ENCODE measurements at regions not wholly inside any gene's neighbourhood (a gene's known extent, or its start where the extent isn't known, plus 50 kb on each side); places are given as distances from the start of the nearest gene placed in this dataset.
A peak's percentile ranks its signal among the peaks of the same experiment; 100 is the strongest.

DNA sequence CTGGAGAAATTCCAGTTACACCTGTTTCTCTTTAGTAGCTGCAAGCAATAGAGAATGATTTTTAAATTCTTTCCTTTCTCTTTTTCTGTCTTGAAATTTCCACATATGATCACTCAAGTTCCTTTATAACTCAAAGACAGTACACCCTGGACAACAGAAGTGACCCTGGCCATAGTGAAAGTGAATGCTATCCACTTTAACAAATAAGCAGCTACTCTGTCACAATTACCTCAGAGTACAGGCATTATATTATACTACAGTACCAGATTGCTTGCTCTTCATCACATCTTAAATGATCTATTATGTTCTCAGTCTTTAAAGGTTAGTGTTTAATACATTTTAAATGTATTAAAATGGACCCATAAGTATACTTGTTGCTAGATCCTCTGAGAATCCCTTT lies 136.2 kb downstream of the KLF12 start:
- no peak for DNase-seq

DNA sequence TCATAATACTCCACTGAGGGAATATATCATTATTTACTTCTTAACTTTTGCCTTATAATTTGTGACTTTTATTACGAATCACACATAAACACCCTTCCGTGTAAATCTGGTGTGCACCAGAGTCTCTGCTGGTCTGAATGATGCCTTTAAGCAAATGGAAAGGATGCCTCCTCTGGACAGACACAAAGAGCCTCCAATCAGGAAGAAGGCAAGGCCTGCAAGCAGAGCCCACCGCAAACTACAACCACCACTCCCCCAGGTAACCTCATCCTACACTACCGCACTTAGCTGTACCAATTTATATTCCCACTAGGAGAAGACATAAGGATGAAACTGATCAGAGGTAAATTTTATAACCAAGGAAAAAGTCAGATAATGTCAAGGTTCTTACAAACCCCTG lies 137.6 kb downstream of the KLF12 start:
- DNase-seq: no peak

DNA sequence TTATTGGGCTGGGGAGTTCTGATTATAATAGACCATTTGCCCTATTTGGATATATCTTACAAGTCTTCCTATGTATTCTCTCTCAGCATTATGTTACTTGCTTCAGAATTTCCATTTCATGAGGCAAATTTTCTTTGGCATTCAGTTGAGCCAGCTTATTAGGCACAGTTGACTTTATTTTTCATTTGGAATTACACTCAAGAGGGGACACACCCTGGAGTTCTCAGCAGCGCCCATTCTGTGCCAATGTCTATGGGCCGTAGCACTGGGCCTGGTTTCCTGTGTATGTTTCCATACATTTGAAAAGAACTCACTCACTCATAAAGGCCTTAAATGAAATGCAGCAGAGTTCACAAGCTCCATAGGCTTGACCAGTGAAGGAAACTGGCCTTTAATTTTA lies 138.5 kb downstream of the KLF12 start:
- no peak for DNase-seq

DNA sequence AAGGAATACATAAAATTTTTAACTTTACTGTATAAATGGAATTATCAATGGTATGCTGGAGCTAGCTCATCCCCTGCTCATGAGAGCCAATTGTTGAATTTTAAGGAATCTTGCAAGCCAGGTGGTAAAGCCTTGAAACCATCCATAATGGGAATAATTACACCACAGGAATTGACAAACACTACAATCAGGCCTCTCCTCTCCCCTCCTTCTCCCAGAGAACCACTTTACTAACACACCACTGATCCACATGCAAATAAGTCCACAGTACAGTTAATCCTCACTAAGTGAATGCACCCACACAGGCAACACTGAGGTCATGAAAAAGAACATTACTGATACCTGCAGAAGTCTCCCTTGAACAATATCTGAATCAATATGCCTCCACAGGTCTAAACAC lies 140.5 kb downstream of the KLF12 start:
- peak in 1 of 2 experiments; percentile 40 for DNase-seq

DNA sequence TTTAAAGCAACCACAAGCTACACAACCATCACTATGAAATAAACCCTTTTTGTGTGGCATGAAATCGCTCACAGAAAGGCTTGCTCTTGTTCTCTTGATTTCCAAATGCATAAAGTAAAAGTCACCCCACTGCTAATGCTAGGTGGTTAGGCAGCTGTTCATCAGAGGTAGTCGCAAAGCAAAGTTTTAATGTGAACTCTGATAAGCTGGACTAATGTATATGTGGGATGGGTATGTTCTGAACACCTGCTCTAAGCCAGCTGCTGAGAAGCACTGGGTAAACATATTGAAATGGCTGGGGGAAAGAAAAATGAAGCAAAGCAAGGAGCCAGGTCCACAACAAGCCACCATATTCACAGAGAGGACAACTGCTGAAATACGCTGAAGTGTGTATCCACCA lies 142.3 kb downstream of the KLF12 start:
- DNase-seq: peak in 1 of 2 experiments; percentile 30

DNA sequence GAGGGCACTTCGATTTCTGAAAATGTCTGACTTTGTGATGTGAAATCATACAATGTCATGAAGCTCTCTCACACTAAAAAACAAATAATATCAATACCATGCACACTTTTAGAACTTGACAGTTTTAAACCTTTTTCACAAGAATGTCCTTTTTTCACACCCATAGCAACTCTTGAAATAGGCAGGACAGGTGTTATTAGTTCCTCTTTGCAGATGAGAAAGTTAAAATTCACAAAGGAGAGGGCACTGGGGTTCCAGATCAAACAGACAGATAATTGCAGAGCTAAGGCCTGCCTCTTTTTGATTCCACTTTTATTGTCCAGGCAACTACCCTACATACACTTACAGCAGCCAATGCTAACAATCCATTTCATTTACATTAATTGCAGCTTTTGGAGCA lies 142.8 kb downstream of the KLF12 start:
- no peak for DNase-seq

DNA sequence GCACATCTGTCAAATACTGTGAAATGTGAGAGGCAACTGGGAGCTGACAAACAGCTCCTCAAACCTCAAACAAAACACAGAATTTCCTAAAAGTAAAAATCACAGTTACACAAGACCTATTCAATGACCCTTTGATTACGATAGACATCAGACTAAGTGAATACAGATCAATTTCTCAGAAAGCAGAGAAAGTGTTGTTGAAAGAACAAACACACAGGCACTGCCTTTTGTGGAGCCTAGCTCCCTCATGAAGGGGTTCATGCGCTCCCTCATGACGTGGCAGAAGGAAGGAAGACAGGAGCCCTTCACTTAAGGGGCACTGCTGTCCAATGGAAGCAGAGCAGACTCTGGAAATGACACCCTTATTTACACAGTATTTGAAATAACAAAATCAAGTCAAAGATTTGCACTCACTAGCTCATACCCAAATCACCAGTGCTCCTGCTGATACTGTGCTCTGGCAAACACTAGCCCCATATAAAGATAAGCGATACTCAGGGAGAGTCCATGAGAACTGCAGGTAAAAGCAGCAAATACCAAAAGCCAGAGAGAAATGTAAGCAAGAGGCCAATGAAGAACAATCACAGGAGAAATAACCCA lies 144.9 kb downstream of the KLF12 start:
- DNase-seq: no peak

DNA sequence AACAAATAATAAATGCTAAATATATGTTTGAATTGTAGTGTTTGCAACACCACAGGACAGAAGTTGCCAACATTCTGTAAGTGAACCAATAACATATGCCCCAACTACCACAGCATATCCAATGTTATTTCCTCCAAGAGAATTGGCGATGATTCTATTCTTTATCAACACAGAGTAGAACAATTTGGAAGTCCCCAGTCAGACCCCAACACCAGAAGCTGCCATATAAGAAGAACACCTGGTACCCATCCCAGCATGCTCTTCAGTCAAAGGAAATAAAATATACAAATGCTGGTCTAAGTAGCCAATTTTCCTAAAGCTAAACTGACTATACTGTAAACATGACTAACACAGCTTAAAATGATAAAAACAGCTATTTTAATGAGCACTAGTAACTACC lies 145.7 kb downstream of the KLF12 start:
- no peak for DNase-seq

DNA sequence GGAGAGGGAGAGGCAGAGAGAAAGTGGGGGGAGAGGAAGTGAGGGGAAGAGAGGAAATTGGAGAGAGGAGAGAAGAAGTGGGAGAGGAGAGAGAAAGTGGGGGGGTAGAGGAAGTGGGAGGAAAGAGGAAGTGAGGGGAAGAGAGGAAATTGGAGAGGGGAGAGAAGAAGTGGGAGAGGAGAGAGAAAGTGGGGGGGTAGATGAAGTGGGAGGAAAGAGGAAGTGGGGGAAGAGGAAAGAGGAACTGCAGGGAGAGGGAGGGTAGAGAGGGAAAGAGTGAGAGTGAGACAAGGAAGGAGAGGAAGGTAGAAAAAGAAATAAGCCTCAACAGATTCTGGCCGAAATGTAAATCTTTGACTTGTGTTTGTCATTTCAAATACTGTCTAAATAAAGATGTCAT lies 146.6 kb downstream of the KLF12 start:
- no peak for DNase-seq

DNA sequence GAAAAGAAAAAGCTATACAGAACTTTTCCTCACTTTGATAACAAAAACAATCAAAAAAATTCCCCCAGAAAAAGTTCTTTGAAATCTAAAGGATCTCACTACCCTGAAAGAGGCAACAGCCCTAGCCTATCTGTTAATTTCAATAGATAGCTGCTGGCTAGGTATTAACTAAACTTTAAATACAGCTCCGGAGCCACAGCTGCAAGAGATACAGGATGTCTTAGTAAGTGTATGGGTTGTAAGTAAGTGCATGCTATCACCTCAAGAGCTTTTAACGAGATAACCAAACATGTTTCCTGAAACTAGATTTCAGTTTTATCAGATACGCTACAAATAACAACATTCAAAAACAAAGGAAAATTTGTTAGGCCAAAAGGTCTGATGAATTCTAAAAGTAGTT lies 148.4 kb downstream of the KLF12 start:
- DNase-seq: no peak

DNA sequence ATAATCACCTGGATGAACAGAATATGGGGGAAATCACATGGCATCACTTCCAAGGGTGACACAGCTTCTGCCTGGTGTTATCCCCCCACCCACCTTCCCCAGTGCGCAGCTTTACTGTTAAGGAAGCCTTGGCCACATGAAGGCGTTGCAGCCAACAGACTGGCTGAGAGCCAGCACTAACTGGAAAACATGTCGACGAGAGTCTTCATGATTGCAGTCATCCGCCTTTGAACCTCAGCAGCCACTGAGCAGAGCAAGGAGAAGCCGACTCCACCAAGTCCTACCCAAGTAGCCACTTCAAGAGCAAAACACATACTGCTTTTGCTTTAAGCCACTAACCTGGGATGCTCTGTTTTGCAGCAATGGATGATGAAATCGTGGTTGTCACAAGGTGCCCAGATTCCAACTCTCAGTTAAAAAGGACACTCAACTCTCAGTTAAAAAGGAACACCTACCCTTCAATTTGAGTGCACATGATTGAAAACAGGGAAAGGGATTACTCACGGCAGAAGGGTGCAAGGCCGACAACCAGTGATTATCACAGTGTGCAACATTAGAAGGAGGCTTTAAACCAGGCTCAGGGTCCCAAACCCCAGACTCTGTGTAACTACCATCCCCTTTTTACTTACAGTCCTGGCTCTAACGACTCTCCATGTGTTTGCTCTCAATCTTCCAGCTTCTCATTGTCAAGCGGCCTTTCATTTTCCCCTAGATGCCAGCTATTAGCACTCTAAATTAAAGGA lies 149.1 kb downstream of the KLF12 start:
- DNase-seq: no peak

DNA sequence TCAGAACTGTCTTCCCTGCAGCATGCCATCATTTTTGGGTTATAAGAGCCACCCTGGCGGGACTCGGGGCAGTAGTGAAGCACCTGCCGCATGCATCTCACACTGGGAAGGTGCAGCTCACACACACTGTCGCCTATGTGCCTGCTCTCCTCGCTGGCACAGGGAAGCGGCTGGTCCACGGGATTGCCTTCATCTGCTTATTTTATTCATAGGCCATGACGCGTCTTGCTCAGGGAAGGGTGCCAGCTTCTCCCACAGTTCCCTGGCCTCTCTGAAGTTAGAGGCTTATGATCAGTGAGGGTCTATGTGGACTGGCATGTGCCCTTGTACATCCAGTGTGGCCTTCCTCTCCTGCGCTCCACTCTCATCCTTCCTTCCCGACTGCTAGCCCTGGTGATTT lies 150.0 kb downstream of the KLF12 start:
- no peak for DNase-seq

DNA sequence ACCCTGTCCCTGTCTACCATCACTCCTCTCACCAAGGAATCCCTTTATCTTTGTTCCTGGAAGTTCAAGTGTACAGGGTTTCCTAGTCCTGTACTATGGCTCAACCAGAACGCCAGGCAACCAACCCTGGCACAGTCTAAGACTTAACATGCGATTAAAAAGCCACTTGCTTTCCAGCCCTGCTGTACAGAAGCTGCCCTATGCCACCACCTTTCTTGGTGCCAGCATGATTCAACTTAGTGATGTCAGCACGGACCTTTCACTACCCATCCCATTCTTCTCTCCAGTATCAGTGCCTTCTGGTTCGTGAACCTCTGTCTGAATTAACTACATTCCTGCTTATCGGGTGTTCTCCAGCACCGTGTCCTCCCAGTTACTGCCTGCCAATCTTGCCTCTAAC lies 151.1 kb downstream of the KLF12 start:
- no peak for DNase-seq

DNA sequence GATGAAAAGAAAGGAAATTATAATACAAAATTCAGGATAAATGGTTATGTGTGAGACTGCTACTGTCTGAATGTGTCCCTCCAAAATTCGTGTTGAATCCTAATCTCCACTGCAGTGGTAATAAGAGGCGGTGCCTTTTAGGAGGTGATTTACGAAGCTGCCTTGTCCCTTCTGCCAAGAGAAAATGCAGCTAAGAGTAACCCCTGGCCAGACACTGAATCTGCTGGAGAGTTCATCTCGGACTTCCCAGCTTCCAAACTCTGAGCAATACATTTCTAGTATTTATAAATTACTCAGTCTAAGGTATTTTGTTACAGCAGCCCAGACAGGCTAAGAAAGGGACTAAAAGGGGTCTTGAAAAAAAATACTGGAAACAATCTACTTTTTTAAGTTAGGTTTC lies 152.6 kb downstream of the KLF12 start:
- DNase-seq: no peak

DNA sequence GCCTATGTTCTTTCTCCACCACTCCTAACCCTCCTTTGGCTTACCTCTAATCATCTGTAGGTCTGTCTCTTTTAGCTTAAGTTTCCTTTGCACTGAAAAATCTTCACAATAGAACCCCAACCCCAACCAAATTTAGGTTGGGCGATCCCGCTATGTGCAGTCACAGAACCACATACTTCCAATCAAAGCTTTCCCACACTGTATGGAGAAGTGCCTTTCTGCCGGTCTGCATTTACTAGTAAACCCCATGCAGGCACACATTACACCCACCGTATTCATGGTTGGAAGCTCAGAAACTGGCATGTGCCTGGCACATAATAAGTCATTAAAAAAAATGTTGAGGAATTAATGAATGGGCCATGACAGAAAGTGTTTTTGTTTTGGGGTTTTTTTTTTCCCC lies 158.4 kb downstream of the KLF12 start:
- no peak for DNase-seq

DNA sequence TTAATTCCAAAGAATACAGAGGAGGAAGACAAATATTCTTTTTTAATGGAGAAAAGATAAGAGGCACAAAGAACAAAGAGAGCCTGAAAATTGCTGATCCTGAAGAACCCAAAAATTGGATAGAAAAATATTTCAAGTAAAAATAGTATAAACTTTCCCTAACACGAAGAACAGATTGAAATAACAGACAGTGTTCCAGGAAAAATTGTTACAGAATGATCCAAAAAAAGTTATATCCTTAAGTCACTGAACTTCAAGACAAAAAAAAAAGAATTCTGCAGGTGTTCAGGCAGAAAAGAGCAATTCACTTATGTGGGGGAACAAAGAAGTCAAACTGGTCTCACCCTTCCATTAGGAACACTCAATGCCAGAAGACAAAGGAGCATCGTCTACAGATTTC lies 160.2 kb downstream of the KLF12 start:
- no peak for DNase-seq

DNA sequence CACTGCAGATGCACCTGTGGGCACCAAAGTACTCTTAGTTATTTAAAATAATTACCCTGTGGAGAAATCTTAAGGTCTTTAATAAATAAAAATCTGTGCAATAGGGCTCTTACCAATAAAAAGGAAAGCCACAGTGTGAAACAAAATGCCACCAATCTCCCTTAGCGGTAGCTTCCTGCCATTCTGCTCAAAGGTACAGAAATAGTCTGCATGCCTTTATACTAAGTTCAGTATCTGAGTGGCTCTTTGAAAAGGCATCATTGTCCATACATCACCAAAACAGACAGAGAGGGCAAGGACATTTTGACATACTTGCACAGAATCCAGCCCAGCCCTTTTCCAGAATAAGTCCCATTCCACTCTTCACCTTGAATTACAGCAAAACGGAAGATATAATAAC lies 161.0 kb downstream of the KLF12 start:
- DNase-seq: no peak

DNA sequence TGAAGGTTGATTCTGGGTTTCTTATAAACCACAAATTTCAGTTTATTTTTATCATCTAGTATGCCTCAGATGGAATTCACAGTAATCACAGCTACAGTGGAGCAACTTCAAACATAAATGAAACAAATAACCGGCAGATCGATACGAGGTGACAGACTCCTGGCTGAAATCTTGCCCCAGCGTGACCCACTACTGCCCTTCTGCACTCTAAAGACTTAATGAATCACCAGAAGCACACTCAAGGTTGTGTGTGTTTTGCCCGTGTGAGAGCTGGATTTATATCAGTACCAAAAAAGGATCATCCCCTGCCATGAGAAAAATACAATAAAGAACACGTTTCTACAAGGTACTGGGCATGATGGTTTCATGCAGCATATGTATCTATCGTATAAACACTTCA lies 161.7 kb downstream of the KLF12 start:
- DNase-seq: no peak

DNA sequence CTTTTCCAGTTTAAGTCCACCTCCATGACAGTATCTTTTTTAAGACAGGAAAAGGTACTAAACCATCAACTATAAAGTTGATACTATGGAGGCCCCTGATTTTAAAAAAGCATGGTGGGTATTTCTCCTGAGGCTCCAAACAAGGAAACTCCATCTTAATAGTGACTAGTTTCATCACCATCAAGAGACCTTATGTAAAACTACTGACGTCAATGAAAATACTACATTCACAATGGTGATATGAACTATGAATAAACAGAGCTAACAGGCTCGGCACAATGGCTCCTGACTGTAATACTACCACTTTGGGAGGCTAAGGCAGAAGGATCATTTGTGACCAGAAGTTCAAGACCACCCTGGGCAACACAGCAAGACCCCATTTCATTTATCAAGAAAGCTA lies 162.7 kb downstream of the KLF12 start:
- no peak for DNase-seq

DNA sequence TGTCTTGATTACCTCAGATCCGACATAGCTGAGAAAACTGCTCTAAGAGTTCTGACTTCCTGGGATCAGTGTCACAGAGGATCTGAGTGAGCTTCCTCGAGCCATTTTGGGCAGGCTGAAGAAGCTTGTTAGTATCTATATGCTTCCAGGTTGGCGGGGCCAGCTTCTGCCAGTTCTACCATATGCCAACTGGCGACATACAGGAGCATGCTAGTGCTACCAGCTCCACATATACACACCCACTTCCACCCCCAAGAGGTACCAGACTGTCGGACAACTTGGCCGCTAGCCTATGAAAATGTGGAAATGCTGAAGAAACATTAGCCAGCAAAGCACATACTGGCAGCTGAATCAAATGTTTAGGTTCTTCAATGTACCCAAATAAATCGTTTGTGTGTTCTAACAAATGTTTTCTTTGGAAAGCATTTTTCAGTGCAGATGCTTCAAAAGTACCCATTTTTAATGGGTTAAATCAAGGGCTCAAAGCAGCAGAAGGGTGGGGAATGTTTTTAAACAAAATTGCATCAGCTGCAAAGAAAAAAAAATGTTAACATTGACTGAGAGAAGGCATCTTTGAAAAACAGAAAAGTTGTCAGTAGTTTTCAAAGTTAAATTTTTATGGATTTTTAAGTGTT lies 163.7 kb downstream of the KLF12 start:
- no peak for DNase-seq

DNA sequence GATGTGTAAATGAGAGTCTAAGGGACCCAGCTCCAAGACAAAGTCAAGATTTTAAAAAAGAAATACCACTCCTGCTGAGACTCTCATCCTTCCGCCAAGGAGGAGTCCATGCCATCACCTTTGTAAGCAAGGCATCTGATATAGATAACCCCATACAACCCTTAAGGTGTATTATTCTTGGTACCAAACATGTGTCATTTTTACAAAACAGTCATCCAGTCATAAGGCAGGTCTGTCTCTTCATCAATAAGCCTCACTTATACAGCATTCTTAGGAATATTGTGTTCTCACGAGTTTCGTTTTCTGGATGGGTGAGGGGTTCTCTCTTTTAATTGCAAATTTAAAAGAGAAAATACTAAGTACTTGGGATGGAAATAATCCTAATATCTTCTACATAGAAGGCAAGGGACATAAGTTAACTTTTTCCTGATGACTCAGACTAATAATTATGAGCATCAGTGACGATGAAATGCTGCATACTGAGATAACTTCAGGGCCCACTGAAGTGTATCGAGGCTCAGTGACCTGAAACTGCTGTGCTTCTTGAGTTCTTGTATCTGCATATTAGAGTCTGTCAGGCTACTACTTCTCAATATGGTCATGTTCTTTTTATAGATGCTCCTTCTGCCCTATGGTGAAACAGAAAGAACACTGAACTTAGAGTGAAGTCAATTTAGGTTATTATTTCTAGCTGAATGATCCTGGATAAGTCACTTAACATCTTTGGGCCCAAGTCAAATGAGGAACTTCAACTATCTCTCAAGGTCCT lies 166.6 kb downstream of the KLF12 start:
- DNase-seq: no peak

DNA sequence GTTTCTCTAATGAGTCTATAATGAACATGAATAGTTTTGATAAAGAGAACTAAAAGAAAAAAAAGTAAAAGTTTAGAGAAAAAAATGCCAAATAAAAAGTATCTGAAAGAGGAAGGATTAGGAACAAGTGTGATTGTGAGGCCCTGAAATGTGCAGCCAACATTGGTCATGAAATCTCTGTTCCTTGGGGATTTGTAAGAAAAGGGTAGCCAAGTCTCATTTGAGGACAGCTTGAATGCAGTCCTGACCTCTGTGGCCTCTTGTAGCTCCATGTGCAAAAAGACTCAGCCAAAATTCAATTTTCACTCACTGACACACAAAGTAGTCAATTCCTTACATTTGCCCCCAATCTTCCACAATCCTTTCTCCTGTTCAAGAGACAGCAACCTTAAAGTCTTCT lies 167.9 kb downstream of the KLF12 start:
- DNase-seq: no peak

DNA sequence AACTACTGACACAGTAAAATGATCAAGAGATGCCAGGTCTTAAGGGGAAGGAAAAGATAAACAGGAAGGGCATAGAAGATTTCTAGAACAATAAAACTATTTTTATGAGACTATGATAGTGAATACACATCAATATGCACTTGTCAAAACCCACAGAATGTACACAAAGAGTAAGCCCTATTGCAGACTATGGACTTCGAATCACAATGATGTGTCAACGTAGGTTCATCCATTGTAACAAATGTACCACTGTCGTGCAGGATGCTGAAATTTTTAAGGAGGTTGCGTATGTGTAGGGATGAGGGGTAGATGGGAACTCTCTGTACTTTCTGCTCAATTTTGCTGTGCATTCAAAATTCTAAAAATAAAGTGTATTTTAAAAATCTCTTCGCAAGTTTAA lies 171.9 kb downstream of the KLF12 start:
- no peak for DNase-seq

DNA sequence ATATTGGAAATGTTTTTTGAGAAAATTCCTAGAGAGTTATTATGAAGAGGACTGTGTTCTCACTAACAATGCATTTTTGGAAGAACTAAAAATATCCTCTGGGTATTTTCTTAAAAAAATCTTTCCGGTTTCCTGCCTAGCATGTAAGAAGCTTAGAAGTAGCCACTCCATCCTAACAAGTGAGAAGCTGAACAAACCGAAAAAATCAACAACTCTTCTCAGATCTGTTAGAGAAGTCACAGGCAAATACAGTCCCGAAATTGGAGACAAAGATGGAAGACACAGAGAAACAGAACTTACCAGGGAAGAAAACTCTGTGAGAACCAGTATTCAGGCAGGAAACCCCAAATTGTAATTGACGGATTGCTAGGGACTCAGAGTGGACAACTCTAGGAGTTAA lies 173.0 kb downstream of the KLF12 start:
- no peak for DNase-seq
